ENCODE measurements at regions not wholly inside any gene's neighbourhood (a gene's known extent, or its start where the extent isn't known, plus 50 kb on each side); places are given as distances from the start of the nearest gene placed in this dataset.
"Not testable (repeated sequence)": the region's sequence is repeated elsewhere in the genome, so short reads cannot be mapped to it uniquely, and the experiment has no call there.

GRCh38 chr7:65639717-65640116 lies 233.2 kb upstream of the VKORC1L1 start:
- not testable (repeated sequence) for TF ChIP-seq POLR2A (IDR thresholded peaks at IDR 0.05)
- TF ChIP-seq, protein P1, sequence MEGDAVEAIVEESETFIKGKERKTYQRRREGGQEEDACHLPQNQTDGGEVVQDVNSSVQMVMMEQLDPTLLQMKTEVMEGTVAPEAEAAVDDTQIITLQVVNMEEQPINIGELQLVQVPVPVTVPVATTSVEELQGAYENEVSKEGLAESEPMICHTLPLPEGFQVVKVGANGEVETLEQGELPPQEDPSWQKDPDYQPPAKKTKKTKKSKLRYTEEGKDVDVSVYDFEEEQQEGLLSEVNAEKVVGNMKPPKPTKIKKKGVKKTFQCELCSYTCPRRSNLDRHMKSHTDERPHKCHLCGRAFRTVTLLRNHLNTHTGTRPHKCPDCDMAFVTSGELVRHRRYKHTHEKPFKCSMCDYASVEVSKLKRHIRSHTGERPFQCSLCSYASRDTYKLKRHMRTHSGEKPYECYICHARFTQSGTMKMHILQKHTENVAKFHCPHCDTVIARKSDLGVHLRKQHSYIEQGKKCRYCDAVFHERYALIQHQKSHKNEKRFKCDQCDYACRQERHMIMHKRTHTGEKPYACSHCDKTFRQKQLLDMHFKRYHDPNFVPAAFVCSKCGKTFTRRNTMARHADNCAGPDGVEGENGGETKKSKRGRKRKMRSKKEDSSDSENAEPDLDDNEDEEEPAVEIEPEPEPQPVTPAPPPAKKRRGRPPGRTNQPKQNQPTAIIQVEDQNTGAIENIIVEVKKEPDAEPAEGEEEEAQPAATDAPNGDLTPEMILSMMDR (IDR thresholded peaks at IDR 0.05) = not testable (repeated sequence)

Measured in thyroid gland (tissue), 4 donors.